DMS53 treated with DMSO at 0.1 percent for 48 hours (cell line): ENCODE measurements at regions not wholly inside any gene's neighbourhood (a gene's known extent, or its start where the extent isn't known, plus 50 kb on each side); places are given as distances from the start of the nearest gene placed in this dataset.
"Not testable (repeated sequence)": the region's sequence is repeated elsewhere in the genome, so short reads cannot be mapped to it uniquely, and the experiment has no call there.

Experiments
- DNase-seq: peaks from one replicate; lab custom pipeline; 2025; ENCODE audit not compliant: unreplicated experiment; lab: John Stamatoyannopoulos, UW

- DNase-seq: no peak
Measured at GRCh38 chr4:58075724-58076123, 965.5 kb upstream of the IGFBP7 start.

DNA sequence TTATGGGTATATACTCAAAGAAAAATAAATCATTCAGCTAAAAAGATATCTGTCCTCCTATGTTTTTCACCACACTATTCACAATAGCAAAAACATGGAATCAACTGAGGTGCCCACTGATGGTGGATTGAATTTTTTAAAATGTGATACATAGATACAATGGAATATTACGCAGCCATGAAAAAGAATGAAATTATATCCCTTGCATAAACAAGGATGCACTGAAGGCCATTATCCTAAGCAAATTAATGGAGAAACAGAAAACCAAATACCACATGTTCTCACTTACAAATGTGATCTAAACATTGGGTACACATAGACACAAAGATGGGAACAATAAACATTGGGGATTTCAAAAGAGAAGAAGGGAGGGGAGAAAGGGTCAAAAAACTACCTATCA is 964.2 kb upstream of the IGFBP7 start:
- no peak for DNase-seq

- DNase-seq: no peak
Measured at GRCh38 chr4:58070726-58071125, 960.5 kb upstream of the IGFBP7 start.

- no peak for DNase-seq
Measured at GRCh38 chr4:58064653-58065052, 954.5 kb upstream of the IGFBP7 start.

- DNase-seq: no peak
Measured at GRCh38 chr4:58063404-58064160, 953.4 kb upstream of the IGFBP7 start.

DNA sequence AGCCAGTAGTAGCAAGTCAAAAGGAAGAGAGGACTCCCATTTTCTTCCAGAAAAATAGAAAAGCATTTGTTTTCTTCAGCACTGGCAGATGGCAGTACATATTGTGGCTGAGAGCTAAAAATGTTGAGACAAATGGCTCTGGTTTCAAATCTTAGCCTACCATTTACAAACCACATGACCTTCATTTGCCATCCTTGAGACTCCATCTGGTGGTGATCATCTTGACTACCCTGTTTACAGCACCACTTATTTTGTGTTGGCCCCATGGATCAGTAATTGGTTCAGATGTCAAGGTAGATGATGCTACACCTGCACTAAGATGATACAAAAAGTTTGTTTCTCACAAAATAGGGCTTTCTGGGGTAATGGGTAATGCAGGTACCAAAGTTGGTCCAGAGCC is 951.8 kb upstream of the IGFBP7 start:
- DNase-seq: no peak

DNA sequence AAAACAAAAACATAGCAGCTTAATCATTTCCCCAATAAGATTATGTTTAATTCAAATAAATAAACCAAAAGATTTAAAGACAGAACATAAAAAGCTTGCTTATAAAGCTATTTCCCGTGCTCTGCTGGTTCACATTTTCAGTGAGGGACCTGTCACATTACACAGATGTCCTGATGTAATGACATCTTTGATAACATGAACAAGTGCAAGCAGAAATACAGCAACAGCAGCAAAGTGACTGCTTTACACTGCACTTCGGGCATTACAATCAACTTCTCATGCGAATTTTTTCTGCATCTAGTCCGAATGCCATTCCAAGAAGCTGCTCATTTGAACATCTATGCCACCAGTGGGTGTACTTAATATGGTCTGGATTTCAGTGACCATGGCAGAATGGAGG is 940.3 kb upstream of the IGFBP7 start:
- no peak for DNase-seq

DNA sequence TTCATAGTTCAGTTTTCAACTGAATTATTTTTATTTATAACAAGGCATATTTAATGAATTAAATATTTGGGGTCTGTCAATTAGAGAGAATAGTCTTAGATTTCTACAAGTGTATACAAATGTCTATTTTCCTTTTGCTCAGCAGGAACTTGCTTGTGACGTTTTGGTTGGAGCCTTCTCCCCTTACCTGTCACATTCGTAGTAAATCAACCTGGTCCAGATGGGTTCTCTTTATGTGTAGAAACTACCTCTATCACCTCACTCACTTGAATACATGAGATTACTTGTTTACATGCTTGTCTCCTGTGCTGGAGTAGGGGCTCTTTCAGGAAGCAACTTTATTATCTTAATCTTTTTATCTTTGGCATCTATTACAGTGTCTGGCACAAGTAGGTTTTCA is 938.3 kb upstream of the IGFBP7 start:
- DNase-seq: no peak

GRCh38 chr4:58042176-58042575 is 932.0 kb upstream of the IGFBP7 start:
- DNase-seq: no peak

GRCh38 chr4:57993944-57994343 is 883.8 kb upstream of the IGFBP7 start:
- no peak for DNase-seq

DNA sequence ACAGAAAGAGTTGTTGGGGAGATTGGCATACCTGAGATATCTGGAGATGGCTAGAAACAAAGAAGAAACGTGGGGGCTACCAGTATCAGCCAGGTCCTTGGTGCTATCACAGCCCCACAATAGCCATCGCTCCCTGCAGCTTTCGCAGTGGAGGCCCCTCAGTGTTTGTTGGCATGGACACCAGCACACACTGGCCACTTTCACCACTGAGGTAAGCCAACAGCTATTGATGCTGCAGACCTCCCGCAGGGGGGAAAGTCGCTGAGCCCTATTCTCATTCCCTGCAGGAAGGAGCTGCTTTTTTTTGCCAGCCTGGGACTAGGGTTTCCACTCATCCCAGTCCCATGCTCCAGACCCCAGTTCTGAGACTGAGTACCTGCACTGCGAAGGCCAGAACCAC is 879.2 kb upstream of the IGFBP7 start:
- DNase-seq: no peak

DNA sequence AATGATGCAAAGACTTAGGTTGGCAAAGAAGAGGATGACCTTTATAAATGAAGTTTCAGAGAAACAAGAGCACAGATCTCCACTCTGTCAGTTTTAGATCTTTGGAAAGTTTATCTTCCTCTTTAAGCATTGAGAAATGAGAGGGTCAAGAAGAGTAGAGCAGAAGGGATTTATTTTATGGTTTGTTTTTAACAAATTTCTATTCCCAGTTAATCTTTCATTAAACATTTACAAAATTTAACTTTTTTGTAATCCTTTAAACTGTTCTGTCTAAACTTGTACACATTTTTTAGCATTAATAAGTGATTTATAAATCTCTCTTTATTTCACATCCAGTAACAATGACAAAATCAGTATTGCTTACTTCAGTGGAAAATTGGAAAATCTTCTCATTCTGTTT is 875.0 kb upstream of the IGFBP7 start:
- no peak for DNase-seq

DNA sequence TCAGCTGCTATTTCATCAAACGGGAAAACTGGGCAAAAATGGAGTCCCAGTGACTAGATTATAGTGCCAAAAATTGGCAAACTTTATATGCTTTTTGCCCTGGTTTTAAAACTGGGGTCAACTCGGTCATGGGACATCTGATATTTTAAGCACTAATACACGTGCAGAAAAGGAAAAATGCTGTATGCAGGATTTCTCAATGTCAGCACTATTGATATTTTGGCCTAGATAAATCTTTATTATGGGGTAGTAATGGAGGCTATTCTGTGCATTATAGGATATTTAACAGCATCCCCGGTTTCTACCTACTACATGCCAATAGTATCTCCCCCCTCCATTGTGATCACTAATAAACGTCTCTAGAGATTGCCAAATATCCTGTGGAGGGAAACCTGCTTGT is 870.9 kb upstream of the IGFBP7 start:
- no peak for DNase-seq

- no peak for DNase-seq
Measured at GRCh38 chr4:57974821-57975220, 864.6 kb upstream of the IGFBP7 start.

DNA sequence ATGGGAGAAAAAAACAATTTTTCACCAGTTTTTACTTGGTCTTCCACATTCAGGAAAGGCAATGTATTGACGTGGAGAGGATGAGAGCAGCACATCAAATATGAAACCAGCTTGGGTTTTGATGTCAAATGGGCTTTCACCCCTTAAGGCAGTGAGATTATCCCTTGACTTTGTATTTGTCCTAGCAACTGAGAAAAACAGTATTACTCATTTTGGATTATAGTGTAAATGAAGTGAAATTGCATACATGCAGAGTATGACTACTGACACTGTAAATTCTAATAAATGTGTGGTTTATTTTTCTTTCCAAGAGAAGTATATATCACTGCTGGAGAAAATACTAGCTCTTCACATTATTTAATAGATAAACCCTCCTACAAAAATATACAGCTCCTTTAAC is 863.6 kb upstream of the IGFBP7 start:
- no peak for DNase-seq

DNA sequence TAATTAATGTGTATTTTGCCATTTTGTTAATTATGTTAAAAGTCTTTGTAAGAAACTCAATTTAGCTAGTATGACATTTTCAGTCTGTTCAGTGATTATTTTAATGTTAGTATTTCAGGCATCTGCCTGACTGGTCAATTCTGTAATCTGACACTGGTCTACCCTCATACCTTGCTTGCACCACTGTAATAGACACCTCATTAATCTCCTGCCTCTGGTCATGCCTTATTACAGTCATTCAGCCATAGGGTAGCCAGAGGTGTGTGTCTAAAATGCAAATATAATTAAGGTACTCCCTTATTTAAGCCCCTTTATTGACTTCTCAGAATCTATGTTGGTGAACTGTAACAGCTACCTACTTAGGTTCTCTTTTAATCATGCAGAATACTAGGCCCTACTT is 861.1 kb upstream of the IGFBP7 start:
- DNase-seq: no peak

GRCh38 chr4:57966987-57967760 is 857.0 kb upstream of the IGFBP7 start:
- no peak for DNase-seq

- DNase-seq: not testable (repeated sequence)
Measured at GRCh38 chr4:57965431-57965830, 855.2 kb upstream of the IGFBP7 start.

DNA sequence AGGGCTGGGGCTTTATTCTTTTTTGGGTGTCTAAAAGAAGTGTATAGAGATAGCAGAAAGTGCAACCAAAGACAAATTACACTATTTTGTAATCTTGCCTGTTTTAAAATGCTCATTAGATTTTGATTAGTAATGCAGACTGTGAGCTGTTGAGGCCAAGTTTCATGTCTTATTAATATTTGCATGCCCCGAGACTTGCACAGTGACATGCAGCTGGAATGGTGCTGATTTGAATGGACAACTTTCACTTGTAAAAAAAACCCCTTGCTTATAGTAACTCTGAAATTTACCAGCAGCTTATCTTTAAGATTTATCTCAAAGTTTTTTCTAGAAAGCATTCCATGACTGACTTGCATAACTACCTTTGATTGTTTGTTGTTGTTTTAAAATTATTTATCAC is 835.1 kb upstream of the IGFBP7 start:
- no peak for DNase-seq

DNA sequence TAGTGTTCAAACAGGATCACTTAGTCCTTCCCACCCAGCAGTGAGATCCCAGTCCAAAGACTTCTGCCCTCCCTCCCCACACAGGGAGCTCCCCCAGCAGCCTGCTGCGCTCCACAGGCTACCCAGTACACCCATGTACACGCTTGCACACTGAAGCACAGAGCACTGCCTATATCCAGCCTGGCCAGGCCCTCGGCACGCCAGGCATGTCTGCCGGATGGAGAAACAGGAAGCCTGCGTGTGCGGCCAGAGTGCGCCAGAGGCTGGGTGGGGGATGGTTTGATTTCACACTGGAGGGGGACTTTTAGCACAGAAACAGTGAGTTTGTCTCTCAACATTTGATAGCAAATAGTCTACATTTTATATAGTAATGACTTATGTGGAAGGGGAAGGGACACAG is 833.5 kb upstream of the IGFBP7 start:
- no peak for DNase-seq

GRCh38 chr4:57937326-57937725 is 827.1 kb upstream of the IGFBP7 start:
- not testable (repeated sequence) for DNase-seq

DNA sequence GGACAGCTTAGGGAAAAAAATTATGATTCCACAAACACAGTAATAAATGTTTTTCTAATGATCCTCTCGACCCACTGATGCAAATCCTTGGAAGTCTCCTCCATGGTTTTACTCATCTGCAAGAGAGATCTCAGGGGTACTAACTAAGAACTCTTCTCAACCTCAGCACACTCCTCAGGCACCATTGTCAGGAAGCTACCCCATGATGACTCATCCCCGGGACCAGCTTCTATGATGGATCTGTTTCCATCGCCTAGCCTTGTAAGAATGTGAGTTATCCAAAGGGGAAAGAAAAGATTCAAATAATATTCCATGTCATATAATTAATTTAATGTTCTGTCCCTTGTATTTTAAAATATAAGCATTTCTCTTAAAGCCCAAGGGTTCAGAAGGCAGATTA is 816.1 kb upstream of the IGFBP7 start:
- DNase-seq: no peak

GRCh38 chr4:57924951-57925350 is 814.8 kb upstream of the IGFBP7 start:
- no peak for DNase-seq
